ENCODE measurements at regions not wholly inside any gene's neighbourhood (a gene's known extent, or its start where the extent isn't known, plus 50 kb on each side); places are given as distances from the start of the nearest gene placed in this dataset.
"Not testable (repeated sequence)": the region's sequence is repeated elsewhere in the genome, so short reads cannot be mapped to it uniquely, and the experiment has no call there.

GRCh38 chr5:14928661-14929060 is 57.1 kb upstream of the ANKH start:
- DNase-seq: no peak

GRCh38 chr5:14925326-14925725 is 53.7 kb upstream of the ANKH start:
- no peak for DNase-seq

- not testable (repeated sequence) for DNase-seq
These were observed 51.4 kb upstream of the ANKH start for GRCh38 chr5:14922952-14923351.

- DNase-seq: no peak
These were observed 50.9 kb upstream of the ANKH start for GRCh38 chr5:14922456-14922855.

All from stimulated activated CD4-positive, alpha-beta T cell treated with anti-CD3 and anti-CD28 coated beads, Interleukin-12 subunit alpha, Interleukin-12 subunit beta, amount 100 ng/mL, for 4 hours (primary cell).